HG03558 (cell line): ENCODE measurements at regions not wholly inside any gene's neighbourhood (a gene's known extent, or its start where the extent isn't known, plus 50 kb on each side); places are given as distances from the start of the nearest gene placed in this dataset.
"Not testable (repeated sequence)": the region's sequence is repeated elsewhere in the genome, so short reads cannot be mapped to it uniquely, and the experiment has no call there.

Experiments
- ATAC-seq: cut with Tn5 transposase; IDR thresholded peaks from one replicate; pipeline ENCODE4 v1.9.1; 2021; ENCODE audit warnings: moderate number of reproducible peaks; ENCODE audit not compliant: unreplicated experiment; ENCODE audit errors: extremely low read depth

GRCh38 chr4:12963291-12963690, 520.8 kb downstream of the RAB28 start:
- no peak for ATAC-seq

GRCh38 chr4:12961713-12962112, 522.4 kb downstream of the RAB28 start:
- ATAC-seq, result no peak

- no peak for ATAC-seq
Observed at GRCh38 chr4:12958436-12958835, 525.7 kb downstream of the RAB28 start.

- ATAC-seq, result no peak
Observed at GRCh38 chr4:12957108-12957507, 527.0 kb downstream of the RAB28 start.

- no peak for ATAC-seq
Observed at GRCh38 chr4:12956026-12956425, 528.1 kb downstream of the RAB28 start.

GRCh38 chr4:12949719-12950490, 534.2 kb downstream of the RAB28 start:
- no peak for ATAC-seq

- ATAC-seq, result no peak
Observed at GRCh38 chr4:12943069-12943468, 541.1 kb downstream of the RAB28 start.

GRCh38 chr4:12933760-12934221, 550.3 kb downstream of the RAB28 start:
- ATAC-seq, result no peak

- ATAC-seq, result no peak
Observed at GRCh38 chr4:12932203-12932788, 551.8 kb downstream of the RAB28 start.

GRCh38 chr4:12929784-12930183, 554.4 kb downstream of the RAB28 start:
- no peak for ATAC-seq

GRCh38 chr4:12928751-12929150, 555.4 kb downstream of the RAB28 start:
- ATAC-seq, result no peak

GRCh38 chr4:12926189-12927066, 557.7 kb downstream of the RAB28 start:
- ATAC-seq, result no peak

GRCh38 chr4:12924728-12925320, 559.3 kb downstream of the RAB28 start:
- ATAC-seq, result no peak

- no peak for ATAC-seq
Observed at GRCh38 chr4:12924253-12924652, 559.9 kb downstream of the RAB28 start.

GRCh38 chr4:12912896-12913418, 571.2 kb downstream of the RAB28 start:
- no peak for ATAC-seq

GRCh38 chr4:12911750-12912358, 572.3 kb downstream of the RAB28 start:
- ATAC-seq, result no peak

GRCh38 chr4:12903640-12904039, 580.5 kb downstream of the RAB28 start:
- ATAC-seq, result not testable (repeated sequence)

GRCh38 chr4:12902735-12903134, 581.4 kb downstream of the RAB28 start:
- ATAC-seq, result no peak

GRCh38 chr4:12897954-12898353, 586.2 kb downstream of the RAB28 start:
- no peak for ATAC-seq

- ATAC-seq, result no peak
Observed at GRCh38 chr4:12894062-12894461, 590.1 kb downstream of the RAB28 start.
